GM23248 (cell line): ENCODE measurements at regions not wholly inside any gene's neighbourhood (a gene's known extent, or its start where the extent isn't known, plus 50 kb on each side); places are given as distances from the start of the nearest gene placed in this dataset.

Source experiments
- EZH2 ChIP-seq: fragments of 200-600 bp; sonication (generic); IDR thresholded peaks from 2 replicates; pipeline ENCODE4 v1.6.1; 2018; ENCODE audit warnings: antibody characterized with exemption, mild to moderate bottlenecking; ENCODE audit not compliant: insufficient read depth, poor library complexity, severe bottlenecking
- EZH2phosphoT487 ChIP-seq: fragments of 200-600 bp; sonication (generic); IDR thresholded peaks from 2 replicates; pipeline ENCODE4 v1.6.1; 2018; ENCODE audit warnings: antibody characterized with exemption, moderate library complexity, mild to moderate bottlenecking, low read depth; ENCODE audit not compliant: insufficient read depth

GRCh38 chr6:2468601-2468955 lies 223.2 kb upstream of the GMDS start:
- no peak for TF ChIP-seq EZH2phosphoT487
- no peak for TF ChIP-seq EZH2
